ENCODE measurements at regions not wholly inside any gene's neighbourhood (a gene's known extent, or its start where the extent isn't known, plus 50 kb on each side); places are given as distances from the start of the nearest gene placed in this dataset.

- TF ChIP-seq TEAD4 (IDR thresholded peaks at IDR 0.05) (no peak), EP300 (IDR thresholded peaks at IDR 0.05; ENCODE audit: borderline replicate concordance) (no peak), REST (IDR thresholded peaks at IDR 0.05; ENCODE audit: low read depth) (no peak), FOXM1 (IDR thresholded peaks at IDR 0.05; ENCODE audit: borderline replicate concordance, low read depth) (no peak), MAX (IDR thresholded peaks at IDR 0.05) (no peak), USF1 (IDR thresholded peaks at IDR 0.05) (no peak), RAD21 (IDR thresholded peaks at IDR 0.05; ENCODE audit: low read depth) (no peak), CREB1 (IDR thresholded peaks at IDR 0.05; ENCODE audit: low read depth) (no peak), ZBTB7A (IDR thresholded peaks at IDR 0.05; ENCODE audit: low read depth) (no peak), TCF12 (IDR thresholded peaks at IDR 0.05; ENCODE audit: low read depth) (no peak), EGR1 (IDR thresholded peaks at IDR 0.05) (no peak), YY1 (IDR thresholded peaks at IDR 0.05; ENCODE audit: low read depth) (no peak), TAF1 (IDR thresholded peaks at IDR 0.05; ENCODE audit: low read depth) (no peak), NFIC (IDR thresholded peaks at IDR 0.05) (no peak), CEBPB (IDR thresholded peaks at IDR 0.05) (no peak)
These were observed 57.1 kb upstream of the KIF2B start for GRCh38 chr17:53765609-53766008.

- TF ChIP-seq CEBPB (IDR thresholded peaks at IDR 0.05), result no peak
- TF ChIP-seq USF1 (IDR thresholded peaks at IDR 0.05), result no peak
- no peak for TF ChIP-seq CREB1 (IDR thresholded peaks at IDR 0.05; ENCODE audit: low read depth)
- TF ChIP-seq EP300 (IDR thresholded peaks at IDR 0.05; ENCODE audit: borderline replicate concordance), result no peak
- no peak for TF ChIP-seq EGR1 (IDR thresholded peaks at IDR 0.05)
- no peak for TF ChIP-seq TEAD4 (IDR thresholded peaks at IDR 0.05)
These were observed 57.6 kb upstream of the KIF2B start for GRCh38 chr17:53765129-53765528.

- no peak for TF ChIP-seq CEBPB (IDR thresholded peaks at IDR 0.05)
- TF ChIP-seq EGR1 (IDR thresholded peaks at IDR 0.05), result no peak
- no peak for TF ChIP-seq NFIC (IDR thresholded peaks at IDR 0.05)
- TF ChIP-seq USF1 (IDR thresholded peaks at IDR 0.05), result no peak
- no peak for TF ChIP-seq YY1 (IDR thresholded peaks at IDR 0.05; ENCODE audit: low read depth)
- TF ChIP-seq RAD21 (IDR thresholded peaks at IDR 0.05; ENCODE audit: low read depth), result no peak
- no peak for TF ChIP-seq EP300 (IDR thresholded peaks at IDR 0.05; ENCODE audit: borderline replicate concordance)
- TF ChIP-seq REST (IDR thresholded peaks at IDR 0.05; ENCODE audit: low read depth), result no peak
These were observed 65.2 kb upstream of the KIF2B start for GRCh38 chr17:53757559-53757958.

- no peak for TF ChIP-seq TCF12 (IDR thresholded peaks at IDR 0.05; ENCODE audit: low read depth)
- TF ChIP-seq EP300 (IDR thresholded peaks at IDR 0.05; ENCODE audit: borderline replicate concordance), result no peak
- TF ChIP-seq NFIC (IDR thresholded peaks at IDR 0.05), result no peak
- TF ChIP-seq CEBPB (IDR thresholded peaks at IDR 0.05), result no peak
- no peak for TF ChIP-seq FOXM1 (IDR thresholded peaks at IDR 0.05; ENCODE audit: borderline replicate concordance, low read depth)
- TF ChIP-seq TEAD4 (IDR thresholded peaks at IDR 0.05), result no peak
- no peak for TF ChIP-seq YY1 (IDR thresholded peaks at IDR 0.05; ENCODE audit: low read depth)
- TF ChIP-seq REST (IDR thresholded peaks at IDR 0.05; ENCODE audit: low read depth), result no peak
- TF ChIP-seq MAX (IDR thresholded peaks at IDR 0.05), result no peak
- TF ChIP-seq CREB1 (IDR thresholded peaks at IDR 0.05; ENCODE audit: low read depth), result no peak
- TF ChIP-seq ZBTB7A (IDR thresholded peaks at IDR 0.05; ENCODE audit: low read depth), result no peak
- TF ChIP-seq TAF1 (IDR thresholded peaks at IDR 0.05; ENCODE audit: low read depth), result no peak
- no peak for TF ChIP-seq USF1 (IDR thresholded peaks at IDR 0.05)
- no peak for TF ChIP-seq RAD21 (IDR thresholded peaks at IDR 0.05; ENCODE audit: low read depth)
- TF ChIP-seq EGR1 (IDR thresholded peaks at IDR 0.05), result no peak
These were observed 73.5 kb upstream of the KIF2B start for GRCh38 chr17:53749178-53749577.

Data from Ishikawa (cell line).